Stimulated activated naive CD8-positive, alpha-beta T cell treated with anti-CD3 and anti-CD28 coated beads, Interleukin-15, Interleukin-2, amounts not matched to agents 100 U/mL and 50 U/mL, for 24 hours (primary cell): ENCODE measurements at regions not wholly inside any gene's neighbourhood (a gene's known extent, or its start where the extent isn't known, plus 50 kb on each side); places are given as distances from the start of the nearest gene placed in this dataset.
"Not testable (repeated sequence)": the region's sequence is repeated elsewhere in the genome, so short reads cannot be mapped to it uniquely, and the experiment has no call there.

Source experiments
- ATAC-seq: fragments of 150-1000 bp; cut with Tn5 transposase; one replicate; pipeline ENCODE4 v1.10.0; 2021
- DNase-seq: peaks from one replicate; pipeline ENCODE4 v3.0.0; 2021

- DNase-seq, ATAC-seq: not testable (repeated sequence)
Measured at GRCh38 chr3:152774230-152774629, 60.7 kb upstream of the P2RY1 start.

- no peak for DNase-seq
- ATAC-seq = no peak
Measured at GRCh38 chr3:152778022-152778421, 56.9 kb upstream of the P2RY1 start.

- DNase-seq = no peak
- no peak for ATAC-seq
Measured at GRCh38 chr3:152779653-152780052, 55.3 kb upstream of the P2RY1 start.

- ATAC-seq (no peak), DNase-seq (no peak)
Measured at GRCh38 chr3:152780553-152780952, 54.4 kb upstream of the P2RY1 start.

GRCh38 chr3:152785051-152785450 lies 49.9 kb upstream of the P2RY1 start:
- DNase-seq (no peak), ATAC-seq (no peak)
